ENCODE measurements at regions not wholly inside any gene's neighbourhood (a gene's known extent, or its start where the extent isn't known, plus 50 kb on each side); places are given as distances from the start of the nearest gene placed in this dataset.

DNA sequence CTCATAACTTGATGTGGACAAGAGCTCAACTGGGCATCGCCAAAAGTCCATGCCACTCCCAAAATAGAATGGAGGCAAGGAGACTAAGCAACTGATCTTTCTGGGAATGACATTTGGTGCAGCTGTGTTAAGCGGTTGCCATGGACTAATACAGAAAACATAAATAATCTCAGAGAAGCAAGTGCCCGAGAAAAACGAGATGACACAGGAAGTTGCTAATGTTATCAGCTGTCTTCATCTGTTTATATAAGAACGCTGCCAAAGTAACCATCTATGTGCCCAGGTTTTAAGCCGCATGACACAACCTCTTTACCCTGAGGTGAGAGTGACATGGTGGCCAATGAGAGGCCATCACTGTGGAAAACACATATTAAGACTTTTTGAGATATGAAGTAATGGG is 54.9 kb upstream of the SACS start:
- H3K27ac ChIP-seq (ENCODE audit: low read depth in 2 of 2, low read length in 1 of 2), result peak overlapping the region in 1 of 2 donors; percentile 7

GRCh38 chr13:23496255-23496654 is 62.8 kb upstream of the SACS start:
- H3K9me3 ChIP-seq (ENCODE audit: control insufficient read depth in 2 of 2, insufficient read depth in 1 of 2, low read depth in 1 of 2, low read length in 1 of 2), result no peaks in the 10 kb centered on the region
- H3K27me3 ChIP-seq (ENCODE audit: control insufficient read depth in 1 of 2, insufficient read depth in 2 of 2, low read length in 2 of 2), result no peaks in the 10 kb centered on the region
- no peak overlapping the region for H3K4me3 ChIP-seq (ENCODE audit: low read depth in 1 of 2, low read length in 2 of 2)
- no peaks in the 10 kb centered on the region for H3K4me1 ChIP-seq (ENCODE audit: control insufficient read depth in 2 of 2, insufficient read depth in 2 of 2, low read length in 1 of 2)
- no peaks in the 10 kb centered on the region for H3K36me3 ChIP-seq (ENCODE audit: control insufficient read depth in 2 of 2, insufficient read depth in 2 of 2, low read length in 1 of 2)
- WGBS, 2 donors, result 95 to 97% methylated on average over 2 of the region's 2 CpGs
- H3K27ac ChIP-seq (ENCODE audit: low read depth in 2 of 2, low read length in 1 of 2), result no peak overlapping the region

More for the DNA sequence above, 54.9 kb upstream of the SACS start:
- no peaks in the 10 kb centered on the region for H3K4me1 ChIP-seq (ENCODE audit: control insufficient read depth in 2 of 2, insufficient read depth in 2 of 2, low read length in 1 of 2)
- no peaks in the 10 kb centered on the region for H3K27me3 ChIP-seq (ENCODE audit: control insufficient read depth in 1 of 2, insufficient read depth in 2 of 2, low read length in 2 of 2)
- H3K36me3 ChIP-seq (ENCODE audit: control insufficient read depth in 2 of 2, insufficient read depth in 2 of 2, low read length in 1 of 2), result no peaks in the 10 kb centered on the region
- H3K9me3 ChIP-seq (ENCODE audit: control insufficient read depth in 2 of 2, insufficient read depth in 1 of 2, low read depth in 1 of 2, low read length in 1 of 2), result no peaks in the 10 kb centered on the region
- 43 to 52% methylated on average over 6 of the region's 6 CpGs for WGBS, 2 donors
- no peak overlapping the region for H3K4me3 ChIP-seq (ENCODE audit: low read depth in 1 of 2, low read length in 2 of 2)

- Histone ChIP-seq H3K4me3 (ENCODE audit: low read depth in 1 of 2, low read length in 2 of 2) (no peak overlapping the region), H3K36me3 (ENCODE audit: control insufficient read depth in 2 of 2, insufficient read depth in 2 of 2, low read length in 1 of 2) (no peaks in the 10 kb centered on the region), H3K9me3 (ENCODE audit: control insufficient read depth in 2 of 2, insufficient read depth in 1 of 2, low read depth in 1 of 2, low read length in 1 of 2) (no peaks in the 10 kb centered on the region), H3K27ac (ENCODE audit: low read depth in 2 of 2, low read length in 1 of 2) (no peak overlapping the region), H3K4me1 (ENCODE audit: control insufficient read depth in 2 of 2, insufficient read depth in 2 of 2, low read length in 1 of 2) (no peaks in the 10 kb centered on the region), H3K27me3 (ENCODE audit: control insufficient read depth in 1 of 2, insufficient read depth in 2 of 2, low read length in 2 of 2) (no peaks in the 10 kb centered on the region)
- 70 to 76% methylated on average over 6 of the region's 6 CpGs for WGBS, 2 donors
These were observed 63.7 kb upstream of the SACS start for GRCh38 chr13:23497191-23497590.

DNA sequence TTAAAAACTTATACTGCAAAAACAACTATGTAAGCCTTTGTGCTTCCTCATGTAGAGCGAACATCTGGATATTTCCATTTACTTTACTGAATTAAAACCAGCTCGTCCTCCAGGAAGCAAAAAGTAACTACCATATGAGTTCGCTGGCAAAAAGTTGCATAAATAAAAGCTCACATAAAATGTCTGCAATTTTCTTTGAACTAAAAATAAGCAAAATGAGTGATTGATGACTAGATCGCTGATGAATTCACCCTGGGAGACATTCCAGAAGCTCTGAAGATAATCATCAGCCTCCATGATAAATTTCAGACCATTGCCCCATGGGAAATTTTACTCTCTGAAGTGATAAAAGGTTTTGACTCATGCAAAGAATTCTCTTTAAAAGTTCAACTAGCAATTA is 67.3 kb upstream of the SACS start:
- 42 to 55% methylated on average over 4 of the region's 4 CpGs for WGBS, 2 donors
- H3K27ac ChIP-seq (ENCODE audit: low read depth in 2 of 2, low read length in 1 of 2), result no peak overlapping the region

DNA sequence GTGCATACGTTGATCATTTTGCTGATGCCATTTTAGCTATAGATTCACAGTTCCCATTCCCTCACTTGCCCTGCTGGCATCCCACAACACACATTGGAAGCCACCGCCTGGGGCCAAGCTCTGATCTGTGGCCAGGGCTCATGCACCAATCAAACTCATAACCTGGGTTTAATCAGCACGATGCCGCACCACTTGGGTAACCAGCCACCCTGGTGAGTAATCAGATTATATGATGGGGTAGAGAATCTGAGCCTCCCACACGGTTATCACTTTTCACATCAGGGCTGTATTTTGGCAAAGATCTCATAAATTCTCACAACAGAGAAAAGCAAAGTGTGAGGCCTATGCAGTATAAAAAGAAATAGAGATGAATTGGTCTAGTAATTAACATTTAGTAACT is 66.0 kb upstream of the TNFRSF19 start:
- no peak overlapping the region for H3K4me3 ChIP-seq (ENCODE audit: low read depth in 1 of 2, low read length in 2 of 2)
- WGBS, 2 donors, result 54 to 77% methylated on average over 5 of the region's 5 CpGs
- H3K27ac ChIP-seq (ENCODE audit: low read depth in 2 of 2, low read length in 1 of 2), result no peak overlapping the region
- H3K27me3 ChIP-seq (ENCODE audit: control insufficient read depth in 1 of 2, insufficient read depth in 2 of 2, low read length in 2 of 2), result no peaks in the 10 kb centered on the region
- H3K4me1 ChIP-seq (ENCODE audit: control insufficient read depth in 2 of 2, insufficient read depth in 2 of 2, low read length in 1 of 2), result no peaks in the 10 kb centered on the region
- no peaks in the 10 kb centered on the region for H3K9me3 ChIP-seq (ENCODE audit: control insufficient read depth in 2 of 2, insufficient read depth in 1 of 2, low read depth in 1 of 2, low read length in 1 of 2)
- H3K36me3 ChIP-seq (ENCODE audit: control insufficient read depth in 2 of 2, insufficient read depth in 2 of 2, low read length in 1 of 2), result no peaks in the 10 kb centered on the region

More for the DNA sequence above, 67.3 kb upstream of the SACS start:
- H3K4me3 ChIP-seq (ENCODE audit: low read depth in 1 of 2, low read length in 2 of 2), result no peak overlapping the region
- no peaks in the 10 kb centered on the region for H3K4me1 ChIP-seq (ENCODE audit: control insufficient read depth in 2 of 2, insufficient read depth in 2 of 2, low read length in 1 of 2)
- H3K27me3 ChIP-seq (ENCODE audit: control insufficient read depth in 1 of 2, insufficient read depth in 2 of 2, low read length in 2 of 2), result no peaks in the 10 kb centered on the region
- H3K9me3 ChIP-seq (ENCODE audit: control insufficient read depth in 2 of 2, insufficient read depth in 1 of 2, low read depth in 1 of 2, low read length in 1 of 2), result no peaks in the 10 kb centered on the region
- H3K36me3 ChIP-seq (ENCODE audit: control insufficient read depth in 2 of 2, insufficient read depth in 2 of 2, low read length in 1 of 2), result no peaks in the 10 kb centered on the region

GRCh38 chr13:23505007-23505406 is 65.2 kb upstream of the TNFRSF19 start:
- Histone ChIP-seq H3K27me3 (ENCODE audit: control insufficient read depth in 1 of 2, insufficient read depth in 2 of 2, low read length in 2 of 2) (no peaks in the 10 kb centered on the region), H3K4me1 (ENCODE audit: control insufficient read depth in 2 of 2, insufficient read depth in 2 of 2, low read length in 1 of 2) (no peaks in the 10 kb centered on the region), H3K27ac (ENCODE audit: low read depth in 2 of 2, low read length in 1 of 2) (peak overlapping the region in 1 of 2 donors; percentile 55), H3K9me3 (ENCODE audit: control insufficient read depth in 2 of 2, insufficient read depth in 1 of 2, low read depth in 1 of 2, low read length in 1 of 2) (no peaks in the 10 kb centered on the region), H3K36me3 (ENCODE audit: control insufficient read depth in 2 of 2, insufficient read depth in 2 of 2, low read length in 1 of 2) (no peaks in the 10 kb centered on the region), H3K4me3 (ENCODE audit: low read depth in 1 of 2, low read length in 2 of 2) (no peak overlapping the region)
- WGBS, 2 donors, result 52 to 53% methylated on average over 8 of the region's 8 CpGs

DNA sequence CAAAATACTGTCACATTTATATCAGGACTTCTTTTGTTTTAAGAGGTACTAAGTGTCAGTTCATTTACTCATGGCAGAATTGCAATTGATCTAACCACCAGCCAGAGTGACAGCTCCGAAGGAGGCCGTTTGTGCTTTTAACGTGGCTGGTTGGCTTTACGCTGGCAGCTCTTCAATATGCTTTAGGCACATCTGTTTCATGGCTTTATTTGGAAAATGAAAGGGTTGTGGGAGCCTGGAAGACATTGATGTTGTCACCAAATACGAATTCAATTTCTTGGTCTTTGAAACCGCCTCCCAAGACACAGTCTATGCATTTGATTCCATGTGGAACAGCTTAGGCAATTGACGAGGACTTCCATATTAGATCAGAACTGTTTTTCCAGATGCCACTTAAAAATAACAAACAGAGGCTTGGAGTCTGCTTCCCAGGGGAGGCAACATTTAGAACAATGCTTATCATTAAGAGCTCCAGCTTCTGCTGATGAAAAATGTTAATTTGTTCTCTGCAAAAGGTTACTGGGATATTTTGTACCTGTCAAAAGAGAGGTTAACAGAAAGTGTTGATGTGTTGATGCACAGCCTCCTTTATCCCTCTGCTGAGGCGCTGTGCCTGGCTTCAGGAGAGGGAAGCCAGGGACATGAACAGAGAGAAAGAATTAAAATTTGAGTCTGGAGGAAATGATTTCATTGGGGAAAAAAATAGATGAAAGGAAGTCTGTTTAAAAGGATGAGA is 64.0 kb upstream of the TNFRSF19 start:
- Histone ChIP-seq H3K27me3 (ENCODE audit: control insufficient read depth in 1 of 2, insufficient read depth in 2 of 2, low read length in 2 of 2) (no peaks in the 10 kb centered on the region), H3K4me1 (ENCODE audit: control insufficient read depth in 2 of 2, insufficient read depth in 2 of 2, low read length in 1 of 2) (no peaks in the 10 kb centered on the region), H3K4me3 (ENCODE audit: low read depth in 1 of 2, low read length in 2 of 2) (no peak overlapping the region), H3K27ac (ENCODE audit: low read depth in 2 of 2, low read length in 1 of 2) (peak overlapping the region in 1 of 2 donors; percentile 10), H3K36me3 (ENCODE audit: control insufficient read depth in 2 of 2, insufficient read depth in 2 of 2, low read length in 1 of 2) (no peaks in the 10 kb centered on the region), H3K9me3 (ENCODE audit: control insufficient read depth in 2 of 2, insufficient read depth in 1 of 2, low read depth in 1 of 2, low read length in 1 of 2) (no peaks in the 10 kb centered on the region)
- 34 to 51% methylated on average over 8 of the region's 8 CpGs for WGBS, 2 donors

DNA sequence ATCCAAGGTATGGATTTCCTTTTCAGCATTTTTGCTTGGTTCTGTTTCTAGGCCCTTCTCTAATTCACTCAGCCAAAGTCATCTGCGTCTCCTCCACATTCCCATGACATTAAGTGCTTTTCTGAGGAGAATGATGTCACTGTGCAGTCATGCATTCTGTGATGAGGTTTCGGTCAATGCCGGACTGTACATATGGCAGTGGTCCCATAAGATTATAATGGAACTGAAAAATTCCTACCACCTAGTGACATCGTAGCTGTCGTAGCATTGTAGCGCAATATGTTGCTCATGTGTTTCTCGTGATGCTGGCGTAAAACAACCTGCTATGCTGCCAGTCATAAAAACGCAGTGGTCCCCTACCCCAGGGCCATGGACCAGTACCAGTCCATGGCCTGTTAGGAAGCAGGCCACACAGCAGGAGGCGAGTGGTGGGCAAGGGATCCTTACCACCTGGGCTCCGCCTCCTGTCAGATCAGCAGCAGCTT is 63.4 kb upstream of the TNFRSF19 start:
- Histone ChIP-seq H3K4me1 (ENCODE audit: control insufficient read depth in 2 of 2, insufficient read depth in 2 of 2, low read length in 1 of 2) (no peaks in the 10 kb centered on the region), H3K27me3 (ENCODE audit: control insufficient read depth in 1 of 2, insufficient read depth in 2 of 2, low read length in 2 of 2) (no peaks in the 10 kb centered on the region), H3K4me3 (ENCODE audit: low read depth in 1 of 2, low read length in 2 of 2) (no peak overlapping the region), H3K9me3 (ENCODE audit: control insufficient read depth in 2 of 2, insufficient read depth in 1 of 2, low read depth in 1 of 2, low read length in 1 of 2) (no peaks in the 10 kb centered on the region), H3K36me3 (ENCODE audit: control insufficient read depth in 2 of 2, insufficient read depth in 2 of 2, low read length in 1 of 2) (no peaks in the 10 kb centered on the region), H3K27ac (ENCODE audit: low read depth in 2 of 2, low read length in 1 of 2) (peak overlapping the region in 1 of 2 donors; percentile 41)
- WGBS, 2 donors, result 82% methylated on average over 11 of the region's 11 CpGs

- Histone ChIP-seq H3K36me3 (ENCODE audit: control insufficient read depth in 2 of 2, insufficient read depth in 2 of 2, low read length in 1 of 2) (no peaks in the 10 kb centered on the region), H3K4me1 (ENCODE audit: control insufficient read depth in 2 of 2, insufficient read depth in 2 of 2, low read length in 1 of 2) (no peaks in the 10 kb centered on the region), H3K27ac (ENCODE audit: low read depth in 2 of 2, low read length in 1 of 2) (no peak overlapping the region), H3K9me3 (ENCODE audit: control insufficient read depth in 2 of 2, insufficient read depth in 1 of 2, low read depth in 1 of 2, low read length in 1 of 2) (no peaks in the 10 kb centered on the region), H3K27me3 (ENCODE audit: control insufficient read depth in 1 of 2, insufficient read depth in 2 of 2, low read length in 2 of 2) (no peaks in the 10 kb centered on the region), H3K4me3 (ENCODE audit: low read depth in 1 of 2, low read length in 2 of 2) (no peak overlapping the region)
- WGBS, 2 donors, result 85 to 92% methylated on average over 7 of the region's 7 CpGs
These were observed 60.2 kb upstream of the TNFRSF19 start for GRCh38 chr13:23509781-23510543.
